C4-2B (cell line): ENCODE measurements at regions not wholly inside any gene's neighbourhood (a gene's known extent, or its start where the extent isn't known, plus 50 kb on each side); places are given as distances from the start of the nearest gene placed in this dataset.

Source experiments
- H3K27ac ChIP-seq: fragments of 450-650 bp; 2 replicates; pipeline ENCODE4 v1.5.1; 2017
- CTCF ChIP-seq: fragments of 450-650 bp; conservative IDR thresholded peaks from 2 replicates; pipeline ENCODE4 v1.5.1; 2017; ENCODE audit warnings: mild to moderate bottlenecking
- ZFX ChIP-seq: fragments of 450-650 bp; IDR thresholded peaks from 2 replicates; pipeline ENCODE4 v1.6.1; 2017

GRCh38 chr6:98644063-98644462, 190.3 kb upstream of the POU3F2 start:
- H3K27ac ChIP-seq: no peak overlapping the region

GRCh38 chr6:98648211-98648914, 186.0 kb upstream of the POU3F2 start:
- TF ChIP-seq CTCF: no peak
- TF ChIP-seq ZFX: no peak

More at GRCh38 chr6:98644063-98644462, 190.3 kb upstream of the POU3F2 start:
- no peak for TF ChIP-seq ZFX
- TF ChIP-seq CTCF: no peak

GRCh38 chr6:98650941-98651340, 183.4 kb upstream of the POU3F2 start:
- no peak for TF ChIP-seq CTCF
- no peak for TF ChIP-seq ZFX
- no peak overlapping the region for H3K27ac ChIP-seq

More at GRCh38 chr6:98648211-98648914, 186.0 kb upstream of the POU3F2 start:
- no peak overlapping the region for H3K27ac ChIP-seq

GRCh38 chr6:98653179-98653578, 181.2 kb upstream of the POU3F2 start:
- no peak overlapping the region for H3K27ac ChIP-seq
- no peak for TF ChIP-seq CTCF

GRCh38 chr6:98657764-98658163, 176.6 kb upstream of the POU3F2 start:
- TF ChIP-seq ZFX (no peak), CTCF (no peak)
- no peak overlapping the region for H3K27ac ChIP-seq

- H3K27ac ChIP-seq: no peak overlapping the region
- no peak for TF ChIP-seq ZFX
- TF ChIP-seq CTCF: no peak
These were observed 165.0 kb upstream of the POU3F2 start for GRCh38 chr6:98669371-98669770.

- no peak for TF ChIP-seq ZFX
- TF ChIP-seq CTCF: no peak
- H3K27ac ChIP-seq: no peak overlapping the region
These were observed 164.2 kb upstream of the POU3F2 start for GRCh38 chr6:98670045-98670746.
